ENCODE measurements at regions not wholly inside any gene's neighbourhood (a gene's known extent, or its start where the extent isn't known, plus 50 kb on each side); places are given as distances from the start of the nearest gene placed in this dataset.

GRCh38 chr17:77033892-77034404, 106.8 kb upstream of the SEC14L1 start:
- TF ChIP-seq CTCF (IDR thresholded peaks at IDR 0.05) (no peak), IRF3 (IDR thresholded peaks at IDR 0.05; ENCODE audit: low read depth, low read length) (no peak), USF2 (IDR thresholded peaks at IDR 0.05; ENCODE audit: borderline replicate concordance, low read depth, low read length) (no peak), SIN3A (IDR thresholded peaks at IDR 0.05; ENCODE audit: borderline replicate concordance, low read depth, low read length) (no peak), RAD21 (IDR thresholded peaks at IDR 0.05; ENCODE audit: low read length) (no peak), ZBTB33 (IDR thresholded peaks at IDR 0.05; ENCODE audit: borderline replicate concordance, low read depth) (no peak), POLR2AphosphoS5 (IDR thresholded peaks at IDR 0.05; ENCODE audit: low read depth, low read length) (no peak), RXRA (IDR thresholded peaks at IDR 0.05; ENCODE audit: borderline replicate concordance, low read depth) (no peak)
